H54 (cell line): ENCODE measurements at regions not wholly inside any gene's neighbourhood (a gene's known extent, or its start where the extent isn't known, plus 50 kb on each side); places are given as distances from the start of the nearest gene placed in this dataset.

Source experiments
- DNase-seq: peaks from one replicate; pipeline ENCODE4 v3.0.0; 2011; ENCODE audit warnings: low spot score, mixed read lengths; ENCODE audit not compliant: insufficient read length
- FAIRE-seq: peaks from 3 replicates; lab custom pipeline; 2011; peaks lifted over from hg19 to GRCh38; lab: Jason Lieb, UNC
- POLR2A ChIP-seq: IDR thresholded peaks from 2 replicates; pipeline ENCODE4 v1.6.1; 2011; ENCODE audit warnings: low read depth, mild to moderate bottlenecking, low read length

DNA sequence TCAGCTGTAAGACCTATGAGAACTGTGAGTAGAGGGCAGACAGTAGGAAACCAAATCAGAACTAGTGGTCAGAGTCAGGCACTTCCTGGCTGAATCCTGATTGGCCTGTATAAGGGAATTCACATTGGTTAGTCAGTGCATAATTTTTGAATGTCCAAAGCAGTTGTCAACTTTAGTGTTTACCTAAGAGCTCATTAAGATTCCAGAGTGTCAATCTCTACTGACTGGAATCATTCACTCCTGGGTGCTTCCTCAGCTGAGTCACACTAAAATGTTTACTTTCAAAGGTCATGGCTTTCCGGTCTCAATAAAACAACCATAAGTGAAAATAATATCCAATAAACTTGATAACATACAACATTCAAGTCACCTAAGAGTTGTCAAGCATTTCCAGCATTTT is 306.1 kb downstream of the C11orf87 start:
- no peak for DNase-seq
- no peak for FAIRE-seq
- TF ChIP-seq POLR2A, result no peak

DNA sequence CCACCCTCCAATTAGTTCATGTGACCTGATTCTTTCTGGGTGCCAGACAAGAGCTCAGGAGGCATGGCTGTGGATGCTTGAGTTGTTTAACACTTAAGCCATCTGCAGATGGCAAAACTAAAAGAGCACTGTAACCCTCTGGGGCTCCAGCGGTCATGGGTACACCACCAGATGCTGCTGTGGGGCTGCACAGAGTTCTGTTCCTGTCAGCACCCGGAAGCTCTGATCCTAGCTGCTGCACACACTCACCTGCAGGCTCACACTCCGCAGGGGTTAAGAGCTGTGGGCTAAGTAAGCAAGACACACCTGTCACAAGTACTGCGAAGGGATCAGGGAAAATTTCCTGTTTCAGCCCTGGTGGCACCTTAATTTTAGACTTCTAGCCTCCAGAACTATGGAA is 307.8 kb downstream of the C11orf87 start:
- no peak for TF ChIP-seq POLR2A
- DNase-seq, result no peak
- no peak for FAIRE-seq

DNA sequence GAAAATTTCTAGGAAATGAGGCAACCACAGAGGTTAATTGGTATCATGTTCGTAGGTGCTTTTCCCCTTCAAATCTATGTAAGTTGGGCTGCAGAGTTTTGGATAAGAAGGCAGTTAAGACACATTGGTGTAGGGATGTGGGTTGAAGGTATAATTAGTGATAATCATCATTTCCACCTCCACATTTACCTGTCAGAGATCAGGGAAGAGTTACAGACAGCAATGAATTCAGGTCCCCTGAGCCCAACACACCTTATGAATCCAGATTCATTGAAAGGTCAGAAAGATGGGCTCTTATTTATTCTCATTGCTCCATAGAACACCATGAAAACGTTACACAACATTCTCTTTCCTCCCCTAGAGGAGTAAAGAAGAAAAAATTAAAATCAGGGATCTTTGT is 308.7 kb downstream of the C11orf87 start:
- DNase-seq (no peak), FAIRE-seq (no peak)
- no peak for TF ChIP-seq POLR2A

DNA sequence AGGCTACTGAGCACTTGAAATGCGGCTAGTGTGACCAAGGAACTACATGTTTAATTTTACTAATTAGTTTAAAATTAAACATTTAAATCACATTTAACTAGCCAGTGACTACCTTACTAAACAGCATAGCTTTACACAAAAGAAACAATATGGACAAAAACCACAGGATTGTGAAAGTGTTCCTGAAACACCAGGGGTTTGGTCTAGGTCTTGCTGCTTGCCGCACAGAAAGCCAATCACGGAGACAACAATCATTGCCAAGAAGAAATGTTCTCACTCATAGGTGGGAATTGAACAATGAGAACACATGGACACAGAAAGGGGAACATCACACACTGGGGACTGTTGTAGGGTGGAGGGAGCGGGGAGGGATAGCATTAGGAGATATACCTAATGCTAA is 309.5 kb downstream of the C11orf87 start:
- DNase-seq (no peak), FAIRE-seq (no peak)
- no peak for TF ChIP-seq POLR2A

DNA sequence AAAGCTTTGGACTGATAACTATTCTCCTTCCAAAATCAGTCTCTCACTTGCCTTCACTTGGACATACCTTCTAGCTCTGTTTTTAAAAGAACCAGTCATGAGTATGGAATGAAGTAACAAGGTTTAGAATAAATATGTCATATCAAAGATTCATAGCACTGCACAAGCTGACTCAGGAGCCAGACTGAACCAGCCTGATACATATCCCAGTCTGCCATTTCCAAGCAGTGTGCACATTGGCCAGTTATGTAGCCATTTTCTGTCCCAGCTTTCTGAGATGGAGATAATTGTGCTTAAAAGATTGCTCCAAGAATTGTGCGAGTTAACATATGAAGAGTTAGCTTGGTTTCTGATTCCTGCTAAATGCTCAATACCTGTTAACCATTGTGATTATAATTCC is 311.3 kb downstream of the C11orf87 start:
- FAIRE-seq, result peak; percentile 84
- no peak for DNase-seq

DNA sequence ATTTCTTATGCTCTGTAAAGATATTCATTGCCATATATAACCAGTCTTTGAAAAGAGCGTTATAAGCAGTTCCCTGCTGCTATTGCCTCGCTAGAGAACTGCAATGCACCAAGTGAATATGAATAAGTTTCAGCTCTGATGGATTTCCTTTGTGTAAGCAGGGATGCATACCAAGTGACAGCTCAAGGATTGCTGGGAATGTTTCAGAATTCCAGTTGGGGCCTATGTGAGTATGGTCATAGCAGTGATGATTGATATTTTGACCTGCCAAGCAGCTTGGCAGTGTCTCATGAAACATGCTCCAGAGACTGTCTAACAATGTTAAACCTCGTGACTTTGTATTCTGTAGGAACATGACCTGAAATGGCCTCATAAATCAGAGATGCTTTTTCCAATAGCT is 312.6 kb downstream of the C11orf87 start:
- TF ChIP-seq POLR2A, result no peak
- DNase-seq, result no peak
- FAIRE-seq, result no peak

More for the DNA sequence above, 311.3 kb downstream of the C11orf87 start:
- no peak for TF ChIP-seq POLR2A

DNA sequence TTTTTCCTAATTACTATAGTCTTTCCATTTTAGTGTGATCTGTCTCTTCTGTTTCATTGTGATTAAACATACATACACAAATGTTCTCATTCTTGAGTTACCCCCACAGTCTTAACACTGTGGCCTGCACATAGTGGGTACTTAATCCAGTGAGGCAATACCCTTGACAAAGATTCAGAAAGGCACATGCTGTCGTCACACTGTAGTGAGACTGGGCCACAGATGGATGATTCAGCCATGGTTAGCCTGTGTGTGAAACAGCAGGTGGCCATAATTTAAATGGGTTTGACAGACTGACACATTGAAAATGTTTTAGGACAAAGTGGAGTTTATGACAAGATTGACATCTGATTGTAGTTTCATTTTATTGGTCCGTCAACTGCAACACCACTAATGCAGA is 313.1 kb downstream of the C11orf87 start:
- FAIRE-seq, result no peak
- DNase-seq, result no peak
- TF ChIP-seq POLR2A, result no peak

DNA sequence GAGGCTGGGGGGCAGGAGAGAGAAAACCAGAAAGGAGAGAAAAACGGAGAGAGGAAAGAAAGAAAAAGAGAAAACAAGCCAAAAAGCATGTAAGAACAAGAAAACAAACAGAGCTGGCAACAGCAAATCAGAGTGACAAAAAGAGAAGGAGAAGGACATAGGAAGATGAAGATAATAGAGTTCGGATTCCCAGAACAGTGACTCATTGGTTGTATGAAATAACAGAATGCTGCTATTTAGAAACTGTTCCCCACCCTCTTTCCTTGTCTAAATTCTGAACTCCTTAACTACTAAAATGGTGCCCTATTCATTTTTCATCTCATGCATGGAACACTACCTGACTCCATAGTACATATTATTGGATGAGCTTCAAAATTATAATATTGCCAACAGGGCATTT is 317.4 kb downstream of the C11orf87 start:
- FAIRE-seq (no peak), DNase-seq (no peak)
- no peak for TF ChIP-seq POLR2A

DNA sequence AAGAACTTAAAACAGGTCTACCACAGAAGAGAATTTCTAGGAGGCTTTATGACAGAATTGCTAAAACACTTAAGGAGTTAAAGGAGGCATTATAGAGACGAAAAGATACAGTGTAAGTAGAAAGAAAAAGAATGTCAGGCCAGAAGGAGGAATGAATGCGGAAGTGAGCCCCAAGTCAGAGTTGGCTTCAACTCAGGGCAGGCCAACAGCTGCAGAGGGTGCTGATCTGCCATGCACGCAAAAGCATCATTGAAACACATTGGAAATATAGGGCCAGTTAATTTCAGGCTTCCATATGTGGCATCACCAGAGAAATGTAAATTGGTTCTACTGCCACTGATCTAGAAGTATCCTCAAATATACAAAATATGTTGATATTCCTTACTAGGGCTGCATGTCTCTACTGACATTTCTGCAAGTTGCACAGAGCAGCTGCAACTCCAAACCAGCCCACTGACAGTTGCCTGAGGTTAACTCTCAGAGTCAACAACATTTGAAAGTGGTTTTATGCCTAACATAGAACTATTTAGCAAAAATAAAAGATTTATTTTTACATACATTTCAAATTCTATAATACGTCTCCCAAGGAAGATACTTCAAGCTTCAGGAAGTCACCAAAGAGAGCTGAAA is 324.1 kb downstream of the C11orf87 start:
- TF ChIP-seq POLR2A, result no peak
- DNase-seq, result no peak
- FAIRE-seq, result no peak

DNA sequence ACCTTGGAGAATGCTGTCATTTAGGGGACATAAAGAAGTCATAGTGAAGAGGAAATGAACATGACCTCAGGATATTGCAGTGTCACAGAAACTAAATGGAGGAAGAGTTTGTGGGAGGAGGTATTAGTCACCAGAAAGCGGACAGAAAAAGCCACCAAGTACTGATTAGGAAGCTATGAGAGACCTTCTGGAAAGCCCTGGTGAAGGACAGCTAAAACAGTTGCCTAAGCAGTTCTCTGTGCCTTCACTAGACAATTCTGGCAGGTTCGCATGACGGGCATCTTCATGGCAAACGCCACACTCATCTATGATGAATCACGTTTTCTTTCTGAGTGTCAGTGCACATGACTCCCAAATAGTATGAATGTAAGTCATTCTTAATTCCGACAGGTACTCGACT is 325.8 kb downstream of the C11orf87 start:
- FAIRE-seq, result no peak
- no peak for DNase-seq

DNA sequence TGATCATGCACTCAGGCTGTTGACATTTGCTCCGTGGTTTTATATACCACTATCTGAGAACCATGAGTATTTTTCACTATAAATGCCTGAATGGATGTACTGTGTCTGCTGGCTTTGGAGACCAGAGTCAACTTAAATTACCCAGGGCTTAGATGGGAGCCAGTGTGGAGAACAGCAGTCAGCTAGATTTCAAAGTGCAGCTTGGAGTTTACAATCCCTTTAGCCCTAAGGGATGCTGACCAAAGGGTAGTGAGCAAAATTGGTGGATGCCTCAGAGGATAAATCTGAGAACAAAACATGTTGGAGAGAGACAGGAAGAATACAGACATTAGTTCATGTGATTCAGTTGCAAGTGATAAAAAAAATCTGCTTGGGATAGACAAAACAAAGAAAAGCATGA is 327.5 kb downstream of the C11orf87 start:
- no peak for FAIRE-seq
- no peak for DNase-seq

More for the DNA sequence above, 325.8 kb downstream of the C11orf87 start:
- TF ChIP-seq POLR2A, result no peak

DNA sequence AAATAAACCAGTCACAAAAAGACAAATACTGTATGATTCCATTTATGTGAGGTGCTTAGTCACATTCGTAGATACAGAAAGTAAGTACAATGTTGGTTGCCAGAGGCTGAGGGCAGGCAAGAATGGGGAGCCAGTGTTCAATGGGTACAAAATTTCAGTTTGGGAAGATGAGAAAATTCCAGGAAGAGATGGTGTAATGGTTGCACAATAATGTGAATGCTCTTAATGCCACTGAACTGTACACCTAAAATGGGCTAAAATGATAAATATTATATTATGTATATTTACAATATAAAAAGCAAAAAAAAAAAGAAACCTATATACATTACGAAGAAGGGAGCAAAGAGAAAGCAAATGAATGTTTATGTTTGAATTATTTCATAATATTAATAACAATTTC is 329.0 kb downstream of the C11orf87 start:
- no peak for DNase-seq
- FAIRE-seq, result no peak
- TF ChIP-seq POLR2A, result no peak

More for the DNA sequence above, 327.5 kb downstream of the C11orf87 start:
- TF ChIP-seq POLR2A, result no peak

DNA sequence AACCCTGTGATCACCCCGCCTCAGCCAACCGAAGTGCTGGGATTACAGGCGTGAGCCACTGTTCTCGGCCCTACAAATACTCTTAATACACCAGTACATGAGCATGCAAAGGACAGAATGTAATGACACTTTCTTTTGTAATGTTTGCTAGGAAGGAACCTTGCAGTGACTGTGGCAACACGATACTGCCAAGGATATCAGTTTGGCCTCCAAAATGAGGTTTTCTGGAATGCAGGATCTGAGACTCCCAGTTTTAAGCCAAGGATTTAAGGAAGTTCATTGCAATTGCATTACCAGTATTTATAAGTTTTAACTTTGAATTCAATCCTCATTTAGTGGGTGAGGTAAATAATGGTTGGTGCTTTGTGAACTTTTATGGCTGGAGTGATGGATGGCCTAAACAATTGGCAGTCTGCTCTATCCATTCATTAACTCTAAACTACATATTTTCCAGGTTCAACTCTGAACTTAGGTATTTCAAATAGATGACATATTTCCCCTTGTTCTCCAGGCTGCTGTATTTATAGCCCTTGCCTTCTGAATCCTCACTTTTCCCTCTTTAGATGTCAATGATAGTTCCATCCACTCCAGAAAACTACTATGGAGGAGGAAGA is 330.3 kb downstream of the C11orf87 start:
- DNase-seq, result no peak
- FAIRE-seq, result no peak
- no peak for TF ChIP-seq POLR2A

DNA sequence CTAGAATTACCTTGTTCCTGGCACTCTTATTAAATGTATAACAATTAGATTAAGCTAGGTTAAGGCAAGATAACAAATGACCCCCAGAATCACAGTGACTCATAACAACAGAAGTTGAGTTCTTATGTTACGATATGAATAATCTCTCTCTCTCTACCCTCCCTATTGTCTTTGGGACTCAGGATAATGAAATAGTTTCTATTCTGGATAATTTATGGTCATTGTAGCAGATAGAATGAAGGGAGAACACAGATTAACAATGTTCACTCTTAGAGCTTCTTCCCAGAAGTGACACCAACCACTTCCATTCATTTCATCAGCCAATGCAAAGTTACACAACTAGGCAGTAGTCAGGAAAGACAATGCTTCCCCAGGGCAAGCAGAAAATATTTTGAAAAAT is 334.5 kb downstream of the C11orf87 start:
- TF ChIP-seq POLR2A, result no peak
- no peak for FAIRE-seq

DNA sequence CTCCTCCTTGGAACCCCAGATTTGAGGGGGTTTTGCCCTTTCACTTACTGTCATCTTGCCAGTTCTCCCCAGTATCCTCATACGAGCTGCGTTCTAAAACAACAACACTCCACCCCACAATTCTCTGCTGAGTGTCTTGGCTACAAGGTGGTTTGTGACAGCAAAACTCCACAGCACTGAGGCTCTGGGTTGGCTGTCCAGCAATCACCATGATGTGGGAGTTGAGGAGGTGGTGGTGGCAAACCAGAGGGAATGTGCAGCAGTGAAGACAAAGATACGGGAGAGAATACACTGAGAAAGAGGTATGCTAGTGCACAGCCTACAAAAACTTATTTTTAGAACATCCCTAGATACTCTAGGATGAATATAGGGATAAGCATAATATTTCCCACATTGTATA is 335.0 kb downstream of the C11orf87 start:
- no peak for TF ChIP-seq POLR2A
- FAIRE-seq (no peak), DNase-seq (no peak)

More for the DNA sequence above, 334.5 kb downstream of the C11orf87 start:
- DNase-seq, result no peak
